ENCODE measurements at regions not wholly inside any gene's neighbourhood (a gene's known extent, or its start where the extent isn't known, plus 50 kb on each side); places are given as distances from the start of the nearest gene placed in this dataset.

DNA sequence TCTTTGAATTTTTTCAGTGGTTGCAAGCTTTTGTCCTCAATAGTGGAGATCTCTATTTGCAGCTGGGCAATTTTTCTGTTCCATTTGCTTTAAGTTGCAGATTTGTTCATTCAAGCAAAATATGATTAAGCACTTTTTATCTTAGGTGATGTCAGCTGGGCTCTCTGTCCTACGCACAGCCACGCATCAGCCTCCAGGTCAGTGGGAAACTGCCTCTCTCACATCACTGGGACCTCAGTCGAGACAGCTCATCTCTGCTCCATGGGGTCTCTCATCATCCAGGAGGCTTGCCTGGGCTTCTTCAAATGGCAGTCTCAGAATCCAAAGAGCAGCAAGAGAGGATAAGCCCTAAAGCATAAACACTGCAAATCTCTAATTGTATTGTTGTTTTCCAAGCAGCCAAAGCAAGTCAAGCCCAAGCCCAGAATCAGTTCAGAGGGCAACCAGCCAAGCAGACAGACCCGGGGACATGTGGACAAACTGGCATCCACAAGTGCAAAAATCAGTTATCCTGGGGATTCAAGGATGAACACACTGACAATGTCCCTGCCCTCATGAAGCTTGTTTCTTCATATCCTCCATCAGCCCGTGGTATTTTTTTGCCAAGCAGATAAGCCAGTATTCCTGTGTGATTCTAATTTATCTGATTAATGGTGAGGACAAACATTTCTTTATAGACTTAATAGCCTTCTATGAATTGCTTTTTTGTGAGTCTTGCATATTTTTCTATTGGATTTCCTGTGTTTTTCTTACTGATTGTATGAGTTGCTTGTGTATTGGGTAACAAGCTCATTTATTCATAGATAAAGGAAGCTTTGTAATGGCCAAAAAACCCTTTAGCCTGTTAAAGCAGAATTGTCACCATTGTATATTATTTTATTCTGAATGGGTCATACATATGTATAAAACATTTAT, 262.5 kb downstream of the GXYLT1 start:
- DNase-seq (ENCODE audit: low read depth): no peak

DNA sequence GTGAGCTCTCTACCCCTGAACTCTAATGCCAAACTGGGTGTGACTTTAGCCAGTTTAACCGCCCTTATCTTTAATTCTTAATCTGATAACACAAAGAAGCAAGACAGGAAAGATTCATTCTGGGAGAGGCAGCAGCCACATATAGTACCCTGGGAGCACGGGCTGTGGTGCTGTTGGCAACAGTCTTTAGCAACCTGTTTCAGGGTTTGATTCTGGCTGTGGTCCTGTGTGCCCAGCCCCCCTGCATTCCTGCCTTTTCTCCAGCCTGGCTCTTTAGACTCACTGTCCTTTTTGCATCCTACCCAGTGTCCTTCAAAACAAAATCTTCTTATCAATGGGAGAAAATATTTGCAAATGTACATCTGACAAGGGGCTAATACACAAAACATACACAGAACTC, 275.2 kb downstream of the GXYLT1 start:
- no peak for DNase-seq (ENCODE audit: low read depth)

DNA sequence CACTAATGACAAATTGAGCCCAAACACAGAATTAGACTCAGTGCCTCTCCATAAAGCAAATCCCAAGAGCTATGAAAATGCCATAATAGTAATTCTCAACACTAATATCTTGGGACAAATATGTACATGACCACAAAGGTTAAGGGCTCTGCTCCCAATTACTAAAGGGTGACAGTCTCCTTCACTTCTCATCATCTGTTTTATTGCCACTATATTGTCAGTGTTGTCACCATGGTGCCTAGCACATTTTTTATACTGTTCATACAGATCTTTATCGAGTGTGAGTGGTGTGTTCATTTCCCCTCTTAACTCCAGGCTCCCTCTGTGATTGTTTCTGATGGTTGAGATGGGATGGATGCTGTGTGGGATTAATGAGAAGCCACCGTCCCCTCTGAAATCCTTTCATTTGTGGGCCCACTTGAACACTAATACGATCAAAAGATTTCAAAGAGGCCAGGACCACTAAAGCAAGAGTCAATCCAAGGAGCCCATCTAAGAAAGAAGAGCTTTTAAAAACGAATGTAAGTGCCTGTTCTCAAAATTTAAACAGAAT, 277.7 kb downstream of the GXYLT1 start:
- DNase-seq (ENCODE audit: low read depth): no peak

DNA sequence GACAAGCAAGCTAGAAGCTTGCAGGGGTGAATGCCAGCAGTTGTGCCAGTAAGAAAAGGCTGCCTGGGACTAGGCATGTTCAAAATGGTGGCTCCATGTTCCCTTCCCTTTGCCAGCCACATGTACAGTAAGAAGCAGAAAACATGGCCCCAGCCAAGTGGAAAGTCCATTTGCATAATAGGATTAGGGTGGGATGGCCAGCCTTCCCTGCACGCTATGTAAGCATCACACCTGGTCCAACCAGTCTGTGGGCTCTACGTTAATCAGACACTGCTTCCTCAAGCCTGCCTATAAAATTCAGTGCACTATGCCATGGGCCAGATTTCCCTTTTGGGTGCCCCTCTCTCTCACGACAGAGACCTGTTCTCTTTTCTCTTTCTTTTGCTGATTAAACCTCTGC, 288.4 kb downstream of the GXYLT1 start:
- no peak for DNase-seq (ENCODE audit: low read depth)

DNA sequence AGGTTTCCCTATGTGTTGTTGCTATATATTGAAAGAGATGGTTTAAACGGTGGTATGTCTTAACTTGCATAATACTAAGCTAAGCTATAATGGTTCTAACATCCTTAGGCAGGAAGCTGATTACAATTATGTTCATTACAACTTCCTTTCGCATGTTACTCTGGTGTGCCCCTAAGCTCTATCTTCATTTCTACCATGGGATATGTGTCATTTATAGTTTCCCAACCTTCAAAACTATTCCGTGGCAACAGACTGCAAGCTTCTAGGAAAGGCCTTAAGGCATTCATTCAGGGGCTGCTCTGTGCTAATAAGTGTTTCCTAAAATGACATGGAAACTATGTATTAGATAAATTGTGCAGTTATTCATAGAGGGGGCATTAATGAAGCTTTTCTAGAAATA, 294.6 kb downstream of the GXYLT1 start:
- DNase-seq (ENCODE audit: low read depth): no peak

DNA sequence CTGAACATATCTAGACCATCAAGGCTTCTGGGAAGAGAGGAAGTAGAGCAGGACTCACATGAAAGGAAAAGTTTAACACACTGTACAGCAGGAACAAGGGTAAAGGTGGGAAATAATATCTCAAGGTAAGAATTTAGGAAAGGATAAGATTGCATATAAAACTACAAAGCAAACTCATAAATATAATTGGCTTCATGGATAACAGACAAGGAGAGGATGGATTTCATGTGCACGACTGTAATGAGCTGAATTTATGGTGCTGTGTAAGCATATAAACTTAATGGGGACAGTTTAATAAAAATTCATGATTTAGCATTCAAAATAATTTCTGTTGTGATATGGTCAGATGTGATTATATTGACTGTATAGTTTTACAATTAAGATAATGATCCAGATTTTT, 298.0 kb downstream of the GXYLT1 start:
- DNase-seq (ENCODE audit: low read depth): no peak

DNA sequence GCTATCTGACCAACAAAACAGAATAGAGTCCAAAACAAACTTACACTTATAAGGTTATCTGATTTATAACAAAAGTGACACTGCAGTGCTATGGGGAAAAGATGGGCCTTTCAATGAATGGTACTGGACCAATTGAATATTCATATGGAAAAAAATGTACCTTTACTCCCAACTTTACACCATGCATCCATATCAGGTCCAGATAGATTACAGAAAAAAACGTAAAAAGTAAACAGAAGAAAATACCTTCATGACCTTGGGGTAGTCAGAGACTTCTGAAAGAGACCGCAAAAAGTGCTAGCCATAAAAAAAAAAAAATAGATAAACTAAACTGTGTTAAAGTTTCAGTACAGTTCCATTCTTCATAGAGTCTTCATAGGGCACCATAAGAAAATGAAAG, 308.3 kb downstream of the GXYLT1 start:
- DNase-seq (ENCODE audit: low read depth): no peak

DNA sequence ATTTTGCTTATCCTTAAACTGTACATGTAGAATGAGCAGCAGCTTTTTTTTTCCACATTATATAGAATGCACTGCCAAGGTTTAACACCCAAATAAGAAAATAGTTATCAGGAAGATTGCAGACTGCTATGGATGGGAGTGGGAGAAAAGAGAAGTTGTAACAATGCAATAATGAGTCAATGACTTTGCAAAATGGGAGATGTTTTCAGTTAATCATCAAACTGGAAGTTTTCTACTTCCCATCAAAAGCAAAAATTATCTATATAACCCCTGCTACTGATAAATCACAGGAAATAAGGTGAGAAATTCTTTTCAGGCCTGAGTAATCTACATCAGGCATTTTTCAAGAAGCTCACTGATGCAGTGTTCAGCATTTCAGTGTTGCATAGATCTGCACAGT, 309.1 kb downstream of the GXYLT1 start:
- no peak for DNase-seq (ENCODE audit: low read depth)

DNA sequence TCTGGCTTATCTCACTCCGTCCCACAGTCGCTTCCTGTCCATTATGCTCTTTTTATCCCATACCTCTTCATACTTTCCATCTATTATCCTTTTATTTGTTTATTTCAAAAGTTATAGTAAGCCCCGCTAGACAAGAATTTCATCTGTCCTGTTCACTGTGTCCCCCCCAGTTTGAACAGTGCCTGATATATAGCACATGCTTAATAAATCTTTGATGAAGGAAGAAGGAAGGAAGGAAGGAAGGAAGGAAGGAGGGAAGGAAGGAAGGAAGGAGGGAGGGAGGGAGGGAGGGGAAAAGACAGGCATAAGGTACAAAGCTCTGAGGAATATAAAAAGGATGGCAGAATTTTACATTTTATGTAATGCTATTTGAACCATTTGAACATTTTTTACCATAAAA, 324.7 kb downstream of the GXYLT1 start:
- DNase-seq (ENCODE audit: low read depth): no peak

DNA sequence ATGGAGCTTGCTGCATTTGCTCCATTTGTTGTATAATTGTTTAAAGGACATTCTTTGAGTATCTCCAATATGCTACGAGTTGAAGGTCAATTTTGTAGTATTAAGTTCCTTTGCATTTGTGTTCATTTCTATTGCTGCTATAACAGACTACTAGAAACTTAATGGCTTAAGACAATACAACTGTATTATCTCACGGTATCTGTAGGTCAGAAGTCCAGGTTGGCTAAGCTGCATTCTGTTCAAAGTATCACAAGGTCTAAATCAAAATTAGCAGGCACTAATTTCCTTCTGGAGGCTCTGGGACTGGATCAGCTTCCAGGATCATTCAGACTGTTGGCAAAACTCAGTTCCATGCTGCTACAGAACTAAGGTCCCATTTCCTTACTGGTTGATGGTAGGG, 340.6 kb downstream of the GXYLT1 start:
- no peak for DNase-seq (ENCODE audit: low read depth)

DNA sequence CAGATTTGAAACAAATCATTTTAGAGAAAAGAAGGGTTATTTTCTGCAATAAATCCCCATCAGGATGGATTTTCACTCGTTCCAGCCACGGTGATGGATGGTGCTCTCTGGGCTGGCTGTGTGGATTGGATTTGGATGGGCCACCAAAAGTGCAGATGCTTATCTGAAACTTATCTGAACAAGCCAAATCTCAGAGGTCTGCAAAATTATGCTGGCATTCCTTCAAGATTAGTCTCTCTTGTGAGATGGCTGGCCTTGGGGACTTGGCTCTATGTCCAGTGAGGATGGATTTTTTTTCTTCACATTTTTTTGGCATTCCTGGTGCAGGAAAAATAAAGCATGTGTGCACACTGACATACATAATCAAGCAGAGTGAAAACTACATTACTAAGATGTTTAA, 341.9 kb downstream of the GXYLT1 start:
- DNase-seq (ENCODE audit: low read depth): no peak

DNA sequence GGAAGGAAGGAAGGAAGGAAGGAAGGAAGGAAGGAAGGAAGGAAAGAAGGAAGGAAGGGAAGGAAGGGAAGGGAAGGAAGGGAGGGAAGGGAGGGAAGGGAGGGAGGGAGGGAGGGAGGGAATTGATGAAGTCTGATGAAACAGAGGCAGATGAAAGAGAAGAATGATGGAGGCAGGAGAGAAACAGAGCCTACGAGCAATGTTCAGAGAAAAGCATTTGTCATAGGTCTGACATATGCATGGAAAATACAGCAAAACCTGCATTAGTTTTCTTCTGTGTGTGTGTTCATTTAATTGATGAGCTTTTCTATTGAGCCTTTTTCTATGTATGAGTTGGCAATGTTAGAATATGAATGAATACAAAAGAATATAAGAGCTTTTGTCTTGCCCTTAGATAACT, 343.4 kb downstream of the GXYLT1 start:
- no peak for DNase-seq (ENCODE audit: low read depth)

DNA sequence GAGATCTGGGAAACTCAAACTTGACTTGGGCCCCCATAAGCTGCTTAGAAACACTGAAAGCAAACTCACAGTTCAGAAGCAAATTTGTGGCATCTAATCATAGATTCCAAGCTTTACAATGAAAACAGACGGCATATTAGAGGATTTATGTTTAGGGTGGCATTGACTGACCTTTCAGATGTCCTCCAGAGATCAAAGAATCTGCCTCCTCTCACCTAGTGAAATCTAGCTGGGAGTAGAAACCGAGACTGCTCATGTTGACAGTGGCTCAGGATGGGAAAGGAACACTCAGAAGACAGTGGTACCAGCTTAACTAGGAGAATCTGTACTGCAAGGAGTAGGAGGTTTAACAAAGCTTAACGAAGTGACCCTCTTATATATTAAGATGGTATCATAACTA, 345.0 kb downstream of the GXYLT1 start:
- no peak for DNase-seq (ENCODE audit: low read depth)

DNA sequence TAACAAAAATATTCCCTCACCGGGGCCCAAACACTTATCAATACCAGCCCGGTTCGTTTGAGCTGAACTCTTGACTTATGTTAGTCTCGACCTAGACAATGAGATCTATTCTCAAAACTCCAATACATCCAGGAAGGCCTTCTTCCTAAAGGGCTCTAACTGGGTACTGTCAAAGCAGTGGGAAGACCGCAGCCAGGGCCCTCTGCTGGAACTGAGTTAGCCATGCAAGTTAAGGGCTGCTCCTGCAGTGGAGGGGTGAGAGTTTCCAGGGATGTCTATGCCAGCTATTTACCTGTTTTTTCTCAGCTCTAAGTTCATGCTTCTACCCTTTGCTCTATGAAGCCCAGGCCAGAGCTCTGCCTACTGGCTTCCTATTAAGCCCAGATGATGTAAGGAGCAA, 348.8 kb downstream of the GXYLT1 start:
- DNase-seq (ENCODE audit: low read depth): no peak

DNA sequence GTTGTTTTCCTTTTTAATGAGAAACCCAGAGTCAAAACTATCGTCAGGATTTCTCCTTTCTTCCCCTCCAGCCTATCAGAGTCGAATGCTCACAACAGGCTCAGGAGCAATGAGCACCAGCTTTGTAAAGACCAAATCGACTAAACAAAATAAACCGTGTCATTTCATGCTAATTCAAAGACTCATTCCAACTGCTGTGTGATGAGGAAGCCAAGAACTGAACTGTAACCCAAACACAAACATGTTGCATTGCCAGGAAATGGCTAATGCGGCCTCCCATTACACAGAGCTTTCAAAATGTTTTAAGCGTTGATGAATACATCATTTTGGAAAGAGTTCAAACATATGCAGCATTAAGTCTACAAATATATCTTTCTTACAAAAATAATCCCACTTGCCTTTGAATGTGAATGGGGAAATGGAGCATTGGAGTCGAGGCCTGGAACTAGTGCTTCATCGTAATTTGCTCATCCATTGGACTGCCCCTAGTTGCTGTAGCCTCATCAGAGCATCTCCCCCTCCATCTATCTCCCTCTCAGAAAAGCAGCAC, 349.5 kb downstream of the GXYLT1 start:
- no peak for DNase-seq (ENCODE audit: low read depth)

DNA sequence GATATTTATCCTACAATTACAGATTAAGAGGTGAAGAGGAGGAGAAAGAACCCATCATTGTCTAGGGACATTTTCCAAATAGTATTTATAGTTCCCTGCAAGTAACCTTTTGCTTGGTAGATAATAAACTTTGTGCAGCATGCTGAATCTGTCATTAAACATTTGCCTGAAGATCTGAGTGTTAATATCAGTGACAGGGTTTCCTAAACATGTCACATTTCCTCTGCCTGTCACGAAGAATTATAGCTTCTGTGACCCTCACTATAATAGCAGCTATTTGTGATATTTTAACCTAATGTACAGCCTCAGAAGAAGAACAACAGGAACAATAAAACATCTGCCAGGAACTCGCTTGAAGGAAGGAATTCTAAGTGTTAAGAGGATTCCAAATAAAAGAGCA, 350.3 kb downstream of the GXYLT1 start:
- DNase-seq (ENCODE audit: low read depth): no peak

DNA sequence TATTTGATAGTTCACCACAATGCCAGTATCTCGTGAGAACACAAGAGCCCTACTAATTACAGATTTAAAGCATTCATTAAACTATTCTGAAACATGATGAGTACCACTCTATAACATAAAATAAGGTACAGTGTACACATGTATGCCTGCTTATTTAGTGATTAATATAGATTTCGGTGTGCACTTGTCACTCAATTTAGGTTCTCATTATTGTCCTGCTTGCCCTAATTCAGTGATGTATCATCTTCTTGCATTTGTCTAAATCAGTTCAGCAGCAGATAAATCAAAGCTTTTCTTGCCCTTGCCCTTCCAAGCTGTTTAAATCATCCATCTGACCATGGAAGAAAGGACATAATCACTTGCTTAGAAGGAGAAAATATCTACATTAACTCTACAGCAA, 359.7 kb downstream of the GXYLT1 start:
- DNase-seq (ENCODE audit: low read depth): no peak

DNA sequence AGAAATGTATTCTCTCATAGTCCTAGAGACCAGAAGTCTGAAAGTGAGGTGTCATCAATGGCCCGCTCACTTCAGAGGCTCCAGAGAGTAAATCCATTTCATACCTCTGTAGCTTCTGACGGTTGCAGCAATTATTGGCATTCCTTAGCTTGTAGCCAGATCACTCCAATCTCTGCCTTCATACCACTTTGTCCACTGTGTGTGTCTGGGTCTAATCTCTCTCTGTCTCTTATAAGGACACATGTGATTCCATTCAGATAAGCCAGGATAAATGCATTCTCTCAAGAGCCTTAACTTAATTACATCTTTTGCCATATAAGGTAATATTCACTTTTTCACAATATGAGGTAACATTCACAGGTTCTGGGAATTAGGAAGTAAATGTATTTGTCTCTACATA, 365.7 kb downstream of the GXYLT1 start:
- no peak for DNase-seq (ENCODE audit: low read depth)

DNA sequence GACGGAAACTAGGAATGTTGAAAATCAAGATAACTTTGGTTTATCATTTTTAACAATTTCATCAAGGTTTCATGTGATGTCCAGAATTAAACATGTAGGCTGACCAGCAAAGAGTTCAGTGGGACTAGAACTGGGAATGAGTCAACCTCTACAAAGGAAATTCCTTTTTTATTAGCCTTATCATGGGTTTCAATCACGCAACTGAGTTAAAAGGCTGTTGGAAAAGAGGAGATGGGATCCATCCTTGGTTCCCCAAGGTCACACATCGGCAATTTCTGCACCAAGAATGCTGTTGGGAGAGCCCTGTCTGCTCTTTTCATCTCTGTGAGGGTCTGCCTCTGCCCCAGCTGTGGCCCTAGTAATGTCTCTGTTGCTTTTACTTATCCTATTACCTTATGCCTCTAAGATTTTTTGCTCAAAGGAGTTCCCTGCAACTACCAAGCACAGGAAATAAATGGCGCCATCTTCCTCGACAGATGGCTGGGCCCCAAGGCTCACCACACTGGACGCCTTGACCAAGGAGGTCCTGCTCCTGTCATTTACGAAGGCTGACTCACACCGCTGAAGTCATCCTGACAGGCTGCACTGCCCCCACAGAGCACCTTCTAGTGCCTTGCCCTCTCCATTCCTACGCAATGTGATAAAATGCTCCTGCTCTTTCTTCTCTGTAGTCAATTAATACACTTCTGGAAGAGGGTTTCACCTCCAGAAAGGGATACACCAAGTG, 367.4 kb downstream of the GXYLT1 start:
- DNase-seq (ENCODE audit: low read depth): no peak

DNA sequence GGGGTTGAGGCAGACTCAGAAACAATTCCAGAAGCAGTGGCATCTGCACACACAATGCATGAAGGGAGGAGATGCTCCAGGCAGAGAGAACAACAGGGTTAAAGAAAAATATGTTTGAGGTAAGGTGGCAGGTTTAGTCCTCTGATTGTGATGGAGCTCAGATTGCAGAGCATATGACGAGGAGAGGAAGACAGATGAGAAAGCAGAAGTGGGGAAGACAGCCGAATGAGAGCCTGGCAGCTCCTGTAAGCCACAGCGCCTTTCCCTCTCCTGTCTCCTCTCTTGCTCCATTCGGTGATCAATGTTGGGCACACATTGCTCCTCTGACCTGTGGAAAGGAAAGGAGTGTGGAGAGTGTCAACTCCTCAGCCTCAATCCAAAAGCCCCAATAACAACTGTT, 372.2 kb downstream of the GXYLT1 start:
- DNase-seq (ENCODE audit: low read depth): no peak

DNA sequence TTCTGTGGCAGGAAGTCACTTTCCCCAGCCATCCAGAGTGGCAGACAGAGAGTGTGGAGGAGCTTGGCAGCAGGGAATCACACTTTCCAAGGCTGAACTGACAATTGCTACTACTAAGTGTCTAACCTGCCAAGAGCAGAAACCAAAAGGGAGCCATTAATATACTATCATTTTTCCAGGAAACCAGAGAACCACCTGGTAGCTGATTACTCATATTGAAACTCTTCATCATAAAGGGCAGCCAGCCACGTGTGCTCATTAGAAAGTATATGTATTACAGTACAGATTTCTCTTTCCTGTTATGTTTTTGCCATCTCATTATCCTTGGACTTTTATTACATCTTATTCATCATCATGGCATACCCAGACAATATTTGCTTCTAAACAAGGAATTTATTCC, 374.9 kb downstream of the GXYLT1 start:
- DNase-seq (ENCODE audit: low read depth): no peak

DNA sequence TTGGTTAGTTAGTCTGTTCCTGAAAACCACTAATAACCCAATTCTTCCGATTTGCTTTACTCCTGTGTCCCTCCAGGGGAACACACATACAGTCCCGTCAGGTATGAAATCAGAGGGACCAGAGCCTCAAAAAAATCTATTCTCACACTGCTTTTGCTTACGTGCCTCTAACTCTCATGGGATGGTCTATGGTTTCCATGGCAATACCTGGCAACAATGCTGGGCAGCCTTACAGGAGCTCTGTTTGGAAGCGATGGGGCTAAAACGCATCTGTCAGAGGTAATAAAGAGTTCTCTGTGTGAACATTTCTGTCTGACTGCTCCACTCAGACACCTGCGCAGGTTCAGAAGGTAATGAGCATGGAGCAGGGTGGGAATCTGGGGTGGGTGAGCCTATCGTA, 376.2 kb downstream of the GXYLT1 start:
- no peak for DNase-seq (ENCODE audit: low read depth)

DNA sequence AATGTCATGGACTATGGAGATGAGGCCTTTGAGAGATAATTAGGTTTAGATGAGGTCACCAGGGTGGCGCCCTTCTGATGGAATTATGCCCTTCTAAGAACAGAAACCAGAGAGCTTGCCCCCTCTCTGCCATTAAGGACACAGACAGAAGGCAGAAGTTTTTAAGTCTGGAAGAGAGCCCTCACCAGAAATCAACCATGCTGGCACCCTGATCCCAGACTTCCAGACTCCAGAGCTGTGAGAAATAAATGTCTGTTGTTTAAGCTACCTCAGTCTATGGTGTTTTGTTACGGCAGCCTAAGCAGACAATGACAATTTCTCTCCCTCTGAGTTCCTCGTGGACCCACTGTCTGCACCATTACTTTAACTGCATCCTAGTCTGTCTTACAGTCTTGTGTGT, 382.0 kb downstream of the GXYLT1 start:
- DNase-seq (ENCODE audit: low read depth): no peak

Measured in activated T-cell treated with anti-CD3 and anti-CD28 coated beads for 48 hours (primary cell).